Activated T-helper 1 cell treated with anti-CD3 and anti-CD28 coated beads, Interleukin-12 subunit alpha, Interleukin-12 subunit beta, Interleukin-2, Interleukin-4 antibody, amounts not matched to agents 30 ng/mL and 10 ng/mL and 1 ng/mL, durations not matched to agents 14 hours and 24 hours and 36 hours (primary cell): ENCODE measurements at regions not wholly inside any gene's neighbourhood (a gene's known extent, or its start where the extent isn't known, plus 50 kb on each side); places are given as distances from the start of the nearest gene placed in this dataset.

Experiments used
- DNase-seq: peaks from one replicate; pipeline ENCODE4 v3.0.0; 2021; ENCODE audit warnings: low spot score
- H3K27ac Mint-ChIP-seq: one replicate; pipeline ENCODE4 v1.8.0; 2021; ENCODE audit warnings: mild to moderate bottlenecking, mixed read lengths
- H3K27me3 Mint-ChIP-seq: one replicate; pipeline ENCODE4 v1.8.0; 2022; ENCODE audit warnings: mild to moderate bottlenecking, moderate library complexity, mixed read lengths; ENCODE audit not compliant: insufficient read depth
- H3K36me3 Mint-ChIP-seq: one replicate; pipeline ENCODE4 v1.8.0; 2021; ENCODE audit warnings: low read depth, mixed read lengths
- H3K4me1 Mint-ChIP-seq: one replicate; pipeline ENCODE4 v1.8.0; 2021; ENCODE audit warnings: low read depth, mixed read lengths
- H3K4me3 Mint-ChIP-seq: one replicate; pipeline ENCODE4 v1.8.0; 2021; ENCODE audit warnings: mild to moderate bottlenecking, moderate library complexity, mixed read lengths
- H3K9me3 Mint-ChIP-seq: one replicate; pipeline ENCODE4 v1.8.0; 2021; ENCODE audit warnings: mixed read lengths
- intact Hi-C: fragments of 100-400 bp; cut with micrococcal nuclease; formaldehyde crosslinking; loops from one replicate; pipeline ENCODE4 v1.15.1; 2024

GRCh38 chr4:178789279-178789678 is 1347.0 kb upstream of the AGA start:
- Mint-ChIP-seq H3K27ac (no peak overlapping the region), H3K4me3 (no peak overlapping the region), H3K27me3 (no peaks in the 10 kb centered on the region), H3K9me3 (peaks cover 3% of the 10 kb centered on the region), H3K36me3 (no peaks in the 10 kb centered on the region), H3K4me1 (no peaks in the 10 kb centered on the region)
- DNase-seq: no peak
- intact Hi-C loops: no loop called here

- no peaks in the 10 kb centered on the region for H3K36me3 Mint-ChIP-seq
- H3K27ac Mint-ChIP-seq: no peak overlapping the region
- H3K9me3 Mint-ChIP-seq: peaks cover 5% of the 10 kb centered on the region
- no peaks in the 10 kb centered on the region for H3K27me3 Mint-ChIP-seq
- no peaks in the 10 kb centered on the region for H3K4me1 Mint-ChIP-seq
- no peak overlapping the region for H3K4me3 Mint-ChIP-seq
- no peak for DNase-seq
- intact Hi-C loops: no loop called here
Observed at GRCh38 chr4:178799204-178799603, 1357.0 kb upstream of the AGA start.

GRCh38 chr4:178808106-178808505 is 1365.9 kb upstream of the AGA start:
- no peak overlapping the region for H3K27ac Mint-ChIP-seq
- DNase-seq: no peak
- H3K36me3 Mint-ChIP-seq: no peaks in the 10 kb centered on the region
- intact Hi-C loops: no loop called here
- no peaks in the 10 kb centered on the region for H3K9me3 Mint-ChIP-seq
- no peak overlapping the region for H3K4me3 Mint-ChIP-seq
- H3K27me3 Mint-ChIP-seq: no peaks in the 10 kb centered on the region
- H3K4me1 Mint-ChIP-seq: no peaks in the 10 kb centered on the region

GRCh38 chr4:178809921-178810320 is 1367.7 kb upstream of the AGA start:
- H3K27ac Mint-ChIP-seq: no peak overlapping the region
- no peak for DNase-seq
- H3K36me3 Mint-ChIP-seq: no peaks in the 10 kb centered on the region
- intact Hi-C loops: no loop called here
- H3K27me3 Mint-ChIP-seq: no peaks in the 10 kb centered on the region
- no peaks in the 10 kb centered on the region for H3K4me1 Mint-ChIP-seq
- H3K4me3 Mint-ChIP-seq: no peak overlapping the region
- H3K9me3 Mint-ChIP-seq: no peaks in the 10 kb centered on the region

- Mint-ChIP-seq H3K4me1 (no peaks in the 10 kb centered on the region), H3K9me3 (no peaks in the 10 kb centered on the region), H3K27me3 (no peaks in the 10 kb centered on the region), H3K4me3 (no peak overlapping the region), H3K36me3 (no peaks in the 10 kb centered on the region), H3K27ac (no peak overlapping the region)
- intact Hi-C loops: no loop called here
- no peak for DNase-seq
Observed at GRCh38 chr4:178811356-178811755, 1369.1 kb upstream of the AGA start.

GRCh38 chr4:178812866-178813265 is 1370.6 kb upstream of the AGA start:
- Mint-ChIP-seq H3K4me3 (no peak overlapping the region), H3K27ac (no peak overlapping the region), H3K36me3 (no peaks in the 10 kb centered on the region), H3K27me3 (no peaks in the 10 kb centered on the region), H3K4me1 (no peaks in the 10 kb centered on the region), H3K9me3 (no peaks in the 10 kb centered on the region)
- intact Hi-C loops: no loop called here
- no peak for DNase-seq

GRCh38 chr4:178814908-178815307 is 1372.7 kb upstream of the AGA start:
- Mint-ChIP-seq H3K4me3 (no peak overlapping the region), H3K27me3 (no peaks in the 10 kb centered on the region), H3K36me3 (no peaks in the 10 kb centered on the region), H3K4me1 (no peaks in the 10 kb centered on the region), H3K9me3 (no peaks in the 10 kb centered on the region), H3K27ac (no peak overlapping the region)
- DNase-seq: no peak
- intact Hi-C loops: no loop called here

- Mint-ChIP-seq H3K27me3 (no peaks in the 10 kb centered on the region), H3K27ac (no peak overlapping the region), H3K4me3 (no peak overlapping the region), H3K36me3 (no peaks in the 10 kb centered on the region), H3K4me1 (no peaks in the 10 kb centered on the region), H3K9me3 (peaks cover 6% of the 10 kb centered on the region)
- DNase-seq: no peak
- intact Hi-C loops: no loop called here
Observed at GRCh38 chr4:178823673-178824295, 1381.5 kb upstream of the AGA start.

GRCh38 chr4:178836865-178837264 is 1394.6 kb upstream of the AGA start:
- no peaks in the 10 kb centered on the region for H3K36me3 Mint-ChIP-seq
- no peak overlapping the region for H3K4me3 Mint-ChIP-seq
- H3K27me3 Mint-ChIP-seq: no peaks in the 10 kb centered on the region
- no peaks in the 10 kb centered on the region for H3K4me1 Mint-ChIP-seq
- no peak for DNase-seq
- intact Hi-C loops: no loop called here
- no peaks in the 10 kb centered on the region for H3K9me3 Mint-ChIP-seq
- no peak overlapping the region for H3K27ac Mint-ChIP-seq

- no peak overlapping the region for H3K27ac Mint-ChIP-seq
- H3K4me3 Mint-ChIP-seq: no peak overlapping the region
- no peaks in the 10 kb centered on the region for H3K27me3 Mint-ChIP-seq
- intact Hi-C loops: no loop called here
- H3K4me1 Mint-ChIP-seq: no peaks in the 10 kb centered on the region
- H3K36me3 Mint-ChIP-seq: no peaks in the 10 kb centered on the region
- no peaks in the 10 kb centered on the region for H3K9me3 Mint-ChIP-seq
- DNase-seq: no peak
Observed at GRCh38 chr4:178838776-178839175, 1396.5 kb upstream of the AGA start.

GRCh38 chr4:178856139-178856800 is 1414.0 kb upstream of the AGA start:
- H3K4me1 Mint-ChIP-seq: no peaks in the 10 kb centered on the region
- H3K36me3 Mint-ChIP-seq: no peaks in the 10 kb centered on the region
- H3K27ac Mint-ChIP-seq: no peak overlapping the region
- H3K4me3 Mint-ChIP-seq: no peak overlapping the region
- H3K9me3 Mint-ChIP-seq: no peaks in the 10 kb centered on the region
- H3K27me3 Mint-ChIP-seq: no peaks in the 10 kb centered on the region
- no peak for DNase-seq
- intact Hi-C loops: no loop called here

GRCh38 chr4:178871476-178871875 is 1429.2 kb upstream of the AGA start:
- H3K27me3 Mint-ChIP-seq: no peaks in the 10 kb centered on the region
- no peaks in the 10 kb centered on the region for H3K9me3 Mint-ChIP-seq
- intact Hi-C loops: no loop called here
- no peak for DNase-seq
- no peak overlapping the region for H3K27ac Mint-ChIP-seq
- no peaks in the 10 kb centered on the region for H3K36me3 Mint-ChIP-seq
- H3K4me1 Mint-ChIP-seq: no peaks in the 10 kb centered on the region
- no peak overlapping the region for H3K4me3 Mint-ChIP-seq

- no peak for DNase-seq
- H3K36me3 Mint-ChIP-seq: no peaks in the 10 kb centered on the region
- H3K27me3 Mint-ChIP-seq: no peaks in the 10 kb centered on the region
- intact Hi-C loops: no loop called here
- no peak overlapping the region for H3K27ac Mint-ChIP-seq
- no peak overlapping the region for H3K4me3 Mint-ChIP-seq
- no peaks in the 10 kb centered on the region for H3K9me3 Mint-ChIP-seq
- H3K4me1 Mint-ChIP-seq: no peaks in the 10 kb centered on the region
Observed at GRCh38 chr4:178881937-178882336, 1439.7 kb upstream of the AGA start.

- Mint-ChIP-seq H3K36me3 (no peaks in the 10 kb centered on the region), H3K9me3 (no peaks in the 10 kb centered on the region), H3K4me1 (no peaks in the 10 kb centered on the region), H3K27ac (no peak overlapping the region), H3K27me3 (no peaks in the 10 kb centered on the region), H3K4me3 (no peak overlapping the region)
- DNase-seq: no peak
- intact Hi-C loops: no loop called here
Observed at GRCh38 chr4:178894126-178894525, 1451.9 kb upstream of the AGA start.
